ENCODE measurements at regions not wholly inside any gene's neighbourhood (a gene's known extent, or its start where the extent isn't known, plus 50 kb on each side); places are given as distances from the start of the nearest gene placed in this dataset.
"Not testable (repeated sequence)": the region's sequence is repeated elsewhere in the genome, so short reads cannot be mapped to it uniquely, and the experiment has no call there.

- Mint-ChIP-seq H3K27ac (peak overlapping the region; percentile 91), H3K4me1 (peaks cover 42% of the 10 kb centered on the region), H3K36me3 (ENCODE audit: low read depth) (peaks cover 8% of the 10 kb centered on the region), H3K4me3 (peak overlapping the region; percentile 46), H3K27me3 (no peaks in the 10 kb centered on the region), H3K9me3 (peaks cover 8% of the 10 kb centered on the region)
- ChIA-PET POLR2A (interaction anchor here (0.9 to 2.3 kb wide), 12 partner anchors 14 to 424 kb away, joined by 3 to 62 read pairs (median 5); partner anchors contain the start of gene AKIRIN2), CTCF (interaction anchor here (1.1 to 1.6 kb wide), 4 partner anchors 54 to 482 kb away, joined by 3 to 4 read pairs (median 4); partner anchors contain the start of gene AKIRIN2)
- DNase-seq (no peak), ATAC-seq (ENCODE audit: low read depth) (no peak)
- intact Hi-C loops (cut with micrococcal nuclease), result loop anchor here (1.0 to 5.0 kb wide), 8 partner anchors 13 to 1207 kb away; partner anchors contain the start of genes AKIRIN2, CNR1 and RNGTT
- TF ChIP-seq, protein P1, sequence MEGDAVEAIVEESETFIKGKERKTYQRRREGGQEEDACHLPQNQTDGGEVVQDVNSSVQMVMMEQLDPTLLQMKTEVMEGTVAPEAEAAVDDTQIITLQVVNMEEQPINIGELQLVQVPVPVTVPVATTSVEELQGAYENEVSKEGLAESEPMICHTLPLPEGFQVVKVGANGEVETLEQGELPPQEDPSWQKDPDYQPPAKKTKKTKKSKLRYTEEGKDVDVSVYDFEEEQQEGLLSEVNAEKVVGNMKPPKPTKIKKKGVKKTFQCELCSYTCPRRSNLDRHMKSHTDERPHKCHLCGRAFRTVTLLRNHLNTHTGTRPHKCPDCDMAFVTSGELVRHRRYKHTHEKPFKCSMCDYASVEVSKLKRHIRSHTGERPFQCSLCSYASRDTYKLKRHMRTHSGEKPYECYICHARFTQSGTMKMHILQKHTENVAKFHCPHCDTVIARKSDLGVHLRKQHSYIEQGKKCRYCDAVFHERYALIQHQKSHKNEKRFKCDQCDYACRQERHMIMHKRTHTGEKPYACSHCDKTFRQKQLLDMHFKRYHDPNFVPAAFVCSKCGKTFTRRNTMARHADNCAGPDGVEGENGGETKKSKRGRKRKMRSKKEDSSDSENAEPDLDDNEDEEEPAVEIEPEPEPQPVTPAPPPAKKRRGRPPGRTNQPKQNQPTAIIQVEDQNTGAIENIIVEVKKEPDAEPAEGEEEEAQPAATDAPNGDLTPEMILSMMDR (IDR thresholded peaks at IDR 0.05), result no peak
Observed at GRCh38 chr6:87755708-87756671, 54.0 kb upstream of the AKIRIN2 start.

DNA sequence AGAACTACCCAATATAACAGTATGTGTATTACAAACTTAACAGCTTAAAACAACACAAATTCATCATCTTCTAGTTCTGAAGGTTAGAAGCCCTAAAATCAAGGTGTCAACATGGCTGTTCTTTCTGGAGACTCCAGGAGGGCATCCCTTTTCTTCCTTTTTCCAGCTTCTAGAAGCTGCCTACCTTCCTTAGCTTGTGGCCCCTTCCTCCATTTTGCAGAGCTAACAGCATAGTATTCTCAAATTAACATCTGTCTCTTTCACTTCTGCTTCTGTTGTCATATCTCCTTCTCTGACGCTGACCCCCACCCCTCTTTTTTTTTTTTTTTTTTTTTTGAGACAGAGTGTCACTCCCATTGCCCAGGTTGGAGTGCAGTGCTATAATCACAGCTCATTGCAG, 52.8 kb upstream of the AKIRIN2 start:
- TF ChIP-seq, protein P1 (IDR thresholded peaks at IDR 0.05), result no peak
- ChIA-PET POLR2A (interaction anchor here (0.6 to 2.3 kb wide), 10 partner anchors 20 to 1390 kb away, joined by 3 to 24 read pairs (median 6); partner anchors contain the start of gene AKIRIN2), CTCF (interaction anchor here (1.0 kb wide), 1 partner anchor 78 kb away, joined by 3 read pairs; no protein-coding TSS in a partner anchor)
- ATAC-seq (ENCODE audit: low read depth) (peak; percentile 49), DNase-seq (no peak)
- H3K36me3 Mint-ChIP-seq (ENCODE audit: low read depth), result peaks cover 8% of the 10 kb centered on the region
- H3K9me3 Mint-ChIP-seq, result peaks cover 8% of the 10 kb centered on the region
- no peaks in the 10 kb centered on the region for H3K27me3 Mint-ChIP-seq
- H3K4me3 Mint-ChIP-seq, result no peak overlapping the region
- peak overlapping the region; percentile 82 for H3K27ac Mint-ChIP-seq
- intact Hi-C loops (cut with micrococcal nuclease), result loop anchor here (1.0 to 5.0 kb wide), 2 partner anchors 53 to 412 kb away; partner anchors contain the start of genes AKIRIN2 and CNR1
- peaks cover 42% of the 10 kb centered on the region for H3K4me1 Mint-ChIP-seq

- CTCF ChIA-PET, result no interaction called here
- intact Hi-C loops (cut with micrococcal nuclease), result no loop called here
- Mint-ChIP-seq H3K27me3 (no peaks in the 10 kb centered on the region), H3K9me3 (peaks cover 8% of the 10 kb centered on the region), H3K4me3 (no peak overlapping the region), H3K36me3 (ENCODE audit: low read depth) (peaks cover 8% of the 10 kb centered on the region), H3K4me1 (peaks cover 34% of the 10 kb centered on the region), H3K27ac (no peak overlapping the region)
- DNase-seq (no peak), ATAC-seq (ENCODE audit: low read depth) (no peak)
- POLR2A ChIA-PET, result interaction anchor here (0.8 to 2.3 kb wide), 2 partner anchors 22 to 51 kb away, joined by 9 to 24 read pairs; partner anchors contain the start of gene AKIRIN2
- TF ChIP-seq, protein P1 (IDR thresholded peaks at IDR 0.05), result no peak
Observed at GRCh38 chr6:87753131-87753685, 51.2 kb upstream of the AKIRIN2 start.

- DNase-seq; ATAC-seq (ENCODE audit: low read depth); CTCF ChIA-PET; H3K27me3 Mint-ChIP-seq; H3K36me3 Mint-ChIP-seq (ENCODE audit: low read depth); H3K9me3 Mint-ChIP-seq; H3K27ac Mint-ChIP-seq; H3K4me3 Mint-ChIP-seq; intact Hi-C loops (cut with micrococcal nuclease): not testable (repeated sequence)
- peaks cover 35% of the 10 kb centered on the region for H3K4me1 Mint-ChIP-seq
- POLR2A ChIA-PET, result interaction anchor here (0.5 kb wide), 1 partner anchor 271 kb away, joined by 4 read pairs; no protein-coding TSS in a partner anchor
Observed at GRCh38 chr6:87752503-87752902, 50.5 kb upstream of the AKIRIN2 start.

All from activated B cell treated with CpG ODN at 0.5 μM for 24 hours (primary cell).